CD14-positive monocyte (primary cell): ENCODE measurements at regions not wholly inside any gene's neighbourhood (a gene's known extent, or its start where the extent isn't known, plus 50 kb on each side); places are given as distances from the start of the nearest gene placed in this dataset.
A peak's percentile ranks its signal among the peaks of the same experiment; 100 is the strongest.

Experiments
- DNase-seq, 3 donors: peaks; one replicate each; pipeline ENCODE4 v3.0.0-alpha.2; 2011 to 2022
- H2AFZ ChIP-seq: 2 replicates; pipeline ENCODE4 v1.6.0; 2012; ENCODE audit warnings: mild to moderate bottlenecking, low read depth, low read length, inconsistent platforms; ENCODE audit not compliant: insufficient read depth, poor library complexity, severe bottlenecking
- H3K27ac ChIP-seq, 2 donors: 1 replicate in 1 of 2; 2 replicates in 1 of 2; pipeline ENCODE4 v1.5.1; 2012 to 2013; ENCODE audit warnings: low read length in 2 of 2, control low read depth in 1 of 2, inconsistent platforms in 1 of 2, low read depth in 1 of 2, mild to moderate bottlenecking in 1 of 2
- H3K27me3 ChIP-seq, 2 donors: one replicate each; pipeline versions ENCODE4 v1.6.0 to v1.6.1; 2011 to 2013; ENCODE audit warnings: low read length in 2 of 2; ENCODE audit not compliant: control insufficient read depth in 2 of 2, insufficient read depth in 2 of 2
- H3K36me3 ChIP-seq, 2 donors: replicated peaks in 1 of 2; 1 replicate in 1 of 2; 2 replicates in 1 of 2; pipeline versions ENCODE4 v1.5.1 to v1.6.1; 2012 to 2013; ENCODE audit warnings: low read length in 2 of 2, control low read depth in 1 of 2, inconsistent platforms in 1 of 2, mild to moderate bottlenecking in 1 of 2; ENCODE audit not compliant: insufficient read depth in 2 of 2, control insufficient read depth in 1 of 2
- H3K4me1 ChIP-seq, 2 donors: 1 replicate in 1 of 2; 2 replicates in 1 of 2; pipeline versions ENCODE4 v1.5.1 to v1.6.1; 2012 to 2013; ENCODE audit warnings: low read length in 2 of 2, control low read depth in 1 of 2, inconsistent platforms in 1 of 2, mild to moderate bottlenecking in 1 of 2, moderate library complexity in 1 of 2; ENCODE audit not compliant: insufficient read depth in 2 of 2, control insufficient read depth in 1 of 2
- H3K4me2 ChIP-seq: replicated peaks from 2 replicates; pipeline ENCODE3; 2012; ENCODE audit warnings: low read length, moderate library complexity, mild to moderate bottlenecking; ENCODE audit not compliant: poor library complexity, severe bottlenecking; ENCODE audit errors: extremely low read depth
- H3K4me3 ChIP-seq, 3 experiments: fragments of 200-600 bp in 1 of 3; sonication (generic) in 1 of 3; replicated peaks in 1 of 3; 1 replicate in 2 of 3; 2 replicates in 1 of 3; pipeline ENCODE4 v1.5.1; 2011 to 2013; ENCODE audit warnings: low read length in 3 of 3, mild to moderate bottlenecking in 3 of 3, control low read depth in 2 of 3, low read depth in 2 of 3, inconsistent platforms in 1 of 3, moderate library complexity in 1 of 3
- H3K79me2 ChIP-seq: 2 replicates; pipeline ENCODE4 v1.6.0; 2012; ENCODE audit warnings: mild to moderate bottlenecking, control low read depth, inconsistent platforms, low read length, moderate library complexity; ENCODE audit not compliant: insufficient read depth
- H3K9ac ChIP-seq: 2 replicates; pipeline ENCODE4 v1.6.0; 2017; ENCODE audit warnings: low read length, mild to moderate bottlenecking; ENCODE audit not compliant: insufficient read depth, poor library complexity, severe bottlenecking
- H3K9me3 ChIP-seq, 2 donors: replicated peaks in 1 of 2; 1 replicate in 1 of 2; 2 replicates in 1 of 2; pipeline versions ENCODE4 v1.5.1 to v1.6.1; 2012 to 2013; ENCODE audit warnings: low read length in 2 of 2, control low read depth in 1 of 2; ENCODE audit not compliant: control insufficient read depth in 1 of 2, insufficient read depth in 1 of 2
- H4K20me1 ChIP-seq: 2 replicates; pipeline ENCODE4 v1.6.0; 2012; ENCODE audit warnings: mild to moderate bottlenecking, low read length, control low read depth, moderate library complexity; ENCODE audit not compliant: insufficient read depth
- H3K27ac Mint-ChIP-seq, 7 donors: one replicate each; pipeline ENCODE4 v1.8.0; 2020; ENCODE audit warnings: mild to moderate bottlenecking in 7 of 7, mixed read lengths in 7 of 7, moderate library complexity in 6 of 7, inconsistent platforms in 2 of 7
- H3K27me3 Mint-ChIP-seq, 3 donors: one replicate each; pipeline ENCODE4 v1.8.0; 2021 to 2022; ENCODE audit warnings: low read depth in 3 of 3, mild to moderate bottlenecking in 3 of 3, mixed read lengths in 3 of 3, moderate library complexity in 3 of 3, inconsistent platforms in 1 of 3
- H3K36me3 Mint-ChIP-seq, 2 donors: one replicate each; pipeline ENCODE4 v1.8.0; 2020; ENCODE audit warnings: mixed read lengths in 2 of 2, inconsistent platforms in 1 of 2, mild to moderate bottlenecking in 1 of 2
- H3K4me1 Mint-ChIP-seq: one replicate; pipeline ENCODE4 v1.8.0; 2020; ENCODE audit warnings: mild to moderate bottlenecking, mixed read lengths
- H3K4me3 Mint-ChIP-seq, 2 donors: one replicate each; pipeline ENCODE4 v1.8.0; 2020; ENCODE audit warnings: mild to moderate bottlenecking in 2 of 2, mixed read lengths in 2 of 2, moderate library complexity in 1 of 2
- H3K9me3 Mint-ChIP-seq, 7 donors: one replicate each; pipeline ENCODE4 v1.8.0; 2020 to 2022; ENCODE audit warnings: mixed read lengths in 7 of 7, mild to moderate bottlenecking in 6 of 7, moderate library complexity in 6 of 7, inconsistent platforms in 2 of 7
- CTCF ChIP-seq: fragments of 200-600 bp; IDR thresholded peaks from one replicate; pipeline ENCODE4 v1.8.0; 2022; ENCODE audit warnings: antibody characterized with exemption, mild to moderate bottlenecking
- WGBS: methylation state at CpG from one replicate; pipeline ENCODE4 v1.1.5; 2013; ENCODE audit warnings: missing lambda C conversion rate; ENCODE audit not compliant: insufficient coverage; 5-methylcytosine and 5-hydroxymethylcytosine counted together
- intact Hi-C, 2 donors: fragments of 100-400 bp; cut with micrococcal nuclease; formaldehyde crosslinking; loops; one replicate each; pipeline versions ENCODE4 v1.15.0 to v1.15.1; 2023

- peaks cover 3% of the 10 kb centered on the region for H3K4me1 Mint-ChIP-seq
- TF ChIP-seq CTCF = no peak
- Histone ChIP-seq H3K27ac (no peak overlapping the region), H3K4me1 (no peaks in the 10 kb centered on the region), H4K20me1 (no peaks in the 10 kb centered on the region), H3K4me2 (no peak overlapping the region), H3K27me3 (peaks cover 0 to 7% of the 10 kb centered on the region in 2 donors), H3K79me2 (no peaks in the 10 kb centered on the region), H3K4me3 (no peak overlapping the region), H2AFZ (no peak overlapping the region), H3K36me3 (no peaks in the 10 kb centered on the region), H3K9ac (no peak overlapping the region), H3K9me3 (no peaks in the 10 kb centered on the region)
- H3K27me3 Mint-ChIP-seq = peaks cover 9 to 28% (median 22%) of the 10 kb centered on the region in 3 donors
- 77% methylated on average over 21 of the region's 31 CpGs for WGBS
- H3K27ac Mint-ChIP-seq = peak overlapping the region in 1 of 7 donors; percentile 32
- no peak overlapping the region for H3K4me3 Mint-ChIP-seq
- no peaks in the 10 kb centered on the region for H3K36me3 Mint-ChIP-seq
- peaks cover 0 to 9% (median 2%) of the 10 kb centered on the region in 7 donors for H3K9me3 Mint-ChIP-seq
- intact Hi-C loops = no loop called here
- no peak for DNase-seq
These were observed 453.2 kb downstream of the QKI start for GRCh38 chr6:163867518-163868292.

- intact Hi-C loops = no loop called here
- WGBS = 52% methylated on average over 2 of the region's 9 CpGs
These were observed 451.7 kb downstream of the QKI start for GRCh38 chr6:163866192-163866591.

More at GRCh38 chr6:163866192-163866591, 451.7 kb downstream of the QKI start:
- Histone ChIP-seq H3K79me2 (no peaks in the 10 kb centered on the region), H3K36me3 (no peaks in the 10 kb centered on the region), H3K9me3 (no peaks in the 10 kb centered on the region), H4K20me1 (no peaks in the 10 kb centered on the region), H3K4me2 (no peak overlapping the region), H2AFZ (no peak overlapping the region), H3K27ac (no peak overlapping the region), H3K4me3 (no peak overlapping the region), H3K9ac (no peak overlapping the region), H3K4me1 (no peaks in the 10 kb centered on the region), H3K27me3 (peaks cover 2 to 8% of the 10 kb centered on the region in 2 donors)
- TF ChIP-seq CTCF = no peak
- H3K4me1 Mint-ChIP-seq = peaks cover 3% of the 10 kb centered on the region
- H3K9me3 Mint-ChIP-seq = peaks cover 0 to 10% (median 2%) of the 10 kb centered on the region in 7 donors
- H3K36me3 Mint-ChIP-seq = no peaks in the 10 kb centered on the region
- no peak overlapping the region for H3K27ac Mint-ChIP-seq
- peaks cover 17 to 36% (median 28%) of the 10 kb centered on the region in 3 donors for H3K27me3 Mint-ChIP-seq
- no peak for DNase-seq
- H3K4me3 Mint-ChIP-seq = no peak overlapping the region
